ENCODE measurements at regions not wholly inside any gene's neighbourhood (a gene's known extent, or its start where the extent isn't known, plus 50 kb on each side); places are given as distances from the start of the nearest gene placed in this dataset.

GRCh38 chr3:178047496-178047895 lies 488.7 kb upstream of the KCNMB2 start:
- no peak for DNase-seq (ENCODE audit: low read depth)
- TF ChIP-seq, protein P1, sequence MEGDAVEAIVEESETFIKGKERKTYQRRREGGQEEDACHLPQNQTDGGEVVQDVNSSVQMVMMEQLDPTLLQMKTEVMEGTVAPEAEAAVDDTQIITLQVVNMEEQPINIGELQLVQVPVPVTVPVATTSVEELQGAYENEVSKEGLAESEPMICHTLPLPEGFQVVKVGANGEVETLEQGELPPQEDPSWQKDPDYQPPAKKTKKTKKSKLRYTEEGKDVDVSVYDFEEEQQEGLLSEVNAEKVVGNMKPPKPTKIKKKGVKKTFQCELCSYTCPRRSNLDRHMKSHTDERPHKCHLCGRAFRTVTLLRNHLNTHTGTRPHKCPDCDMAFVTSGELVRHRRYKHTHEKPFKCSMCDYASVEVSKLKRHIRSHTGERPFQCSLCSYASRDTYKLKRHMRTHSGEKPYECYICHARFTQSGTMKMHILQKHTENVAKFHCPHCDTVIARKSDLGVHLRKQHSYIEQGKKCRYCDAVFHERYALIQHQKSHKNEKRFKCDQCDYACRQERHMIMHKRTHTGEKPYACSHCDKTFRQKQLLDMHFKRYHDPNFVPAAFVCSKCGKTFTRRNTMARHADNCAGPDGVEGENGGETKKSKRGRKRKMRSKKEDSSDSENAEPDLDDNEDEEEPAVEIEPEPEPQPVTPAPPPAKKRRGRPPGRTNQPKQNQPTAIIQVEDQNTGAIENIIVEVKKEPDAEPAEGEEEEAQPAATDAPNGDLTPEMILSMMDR (IDR thresholded peaks at IDR 0.05; ENCODE audit: low read depth, low read length, missing control alignments), result no peak
- no peak overlapping the region for H3K4me3 ChIP-seq (ENCODE audit: low read depth, low read length)

- TF ChIP-seq, protein P1 (IDR thresholded peaks at IDR 0.05; ENCODE audit: low read depth, low read length, missing control alignments), result no peak
- H3K4me3 ChIP-seq (ENCODE audit: low read depth, low read length), result no peak overlapping the region
- no peak for DNase-seq (ENCODE audit: low read depth)
Observed at GRCh38 chr3:178048768-178049167, 487.5 kb upstream of the KCNMB2 start.

- TF ChIP-seq, protein P1 (IDR thresholded peaks at IDR 0.05; ENCODE audit: low read depth, low read length, missing control alignments), result no peak
Observed at GRCh38 chr3:178054471-178054870, 481.8 kb upstream of the KCNMB2 start.

DNA sequence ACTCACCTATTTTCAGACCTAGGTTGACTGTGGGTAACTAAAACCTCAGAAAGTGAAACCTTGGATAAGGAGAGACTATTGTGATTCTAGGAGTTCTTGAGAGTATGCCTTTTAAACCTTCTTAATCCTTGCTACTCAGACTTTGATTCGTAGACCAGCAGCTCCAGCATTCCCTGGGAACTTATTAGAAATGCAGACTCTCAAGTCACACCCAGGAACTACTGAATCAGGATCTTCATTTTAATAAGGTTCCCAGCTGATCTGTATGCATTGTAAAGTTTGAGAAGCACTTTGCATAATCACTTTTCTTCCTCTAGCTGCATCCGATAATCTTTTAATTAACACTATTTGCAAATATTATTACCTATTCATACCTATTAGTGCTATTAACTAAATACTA lies 480.3 kb upstream of the KCNMB2 start:
- TF ChIP-seq, protein P1 (IDR thresholded peaks at IDR 0.05; ENCODE audit: low read depth, low read length, missing control alignments), result no peak
- DNase-seq (ENCODE audit: low read depth), result no peak
- no peak overlapping the region for H3K4me3 ChIP-seq (ENCODE audit: low read depth, low read length)

More at GRCh38 chr3:178054471-178054870, 481.8 kb upstream of the KCNMB2 start:
- no peak overlapping the region for H3K4me3 ChIP-seq (ENCODE audit: low read depth, low read length)
- DNase-seq (ENCODE audit: low read depth), result no peak

GRCh38 chr3:178056868-178057267 lies 479.4 kb upstream of the KCNMB2 start:
- TF ChIP-seq, protein P1 (IDR thresholded peaks at IDR 0.05; ENCODE audit: low read depth, low read length, missing control alignments), result no peak
- H3K4me3 ChIP-seq (ENCODE audit: low read depth, low read length), result no peak overlapping the region
- DNase-seq (ENCODE audit: low read depth), result no peak

- no peak overlapping the region for H3K4me3 ChIP-seq (ENCODE audit: low read depth, low read length)
- TF ChIP-seq, protein P1 (IDR thresholded peaks at IDR 0.05; ENCODE audit: low read depth, low read length, missing control alignments), result no peak
- DNase-seq (ENCODE audit: low read depth), result no peak
Observed at GRCh38 chr3:178058629-178059028, 477.6 kb upstream of the KCNMB2 start.

DNA sequence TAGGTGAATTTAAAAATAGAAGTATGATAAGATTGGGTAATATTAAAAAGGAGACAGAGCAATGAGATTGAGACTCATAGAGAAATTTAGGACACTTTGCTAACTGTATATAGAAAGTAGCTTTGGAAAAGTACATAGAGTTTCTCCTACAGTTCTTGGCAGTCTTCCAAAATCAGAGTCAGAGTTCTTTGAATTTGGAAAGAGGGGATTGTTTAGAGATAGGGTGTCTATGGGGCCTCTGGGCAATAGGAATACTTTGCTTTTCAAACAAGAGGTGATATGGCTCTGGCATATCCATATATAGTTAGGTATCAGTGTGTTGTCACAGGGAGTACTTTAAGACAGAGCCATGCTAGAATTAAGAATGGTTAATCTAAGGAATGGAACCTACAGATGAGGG lies 477.1 kb upstream of the KCNMB2 start:
- no peak for DNase-seq (ENCODE audit: low read depth)
- H3K4me3 ChIP-seq (ENCODE audit: low read depth, low read length), result no peak overlapping the region
- TF ChIP-seq, protein P1 (IDR thresholded peaks at IDR 0.05; ENCODE audit: low read depth, low read length, missing control alignments), result no peak

Measured in GM12864 (cell line).